Vagina (tissue), 2 donors: ENCODE measurements at regions not wholly inside any gene's neighbourhood (a gene's known extent, or its start where the extent isn't known, plus 50 kb on each side); places are given as distances from the start of the nearest gene placed in this dataset.
"Not testable (repeated sequence)": the region's sequence is repeated elsewhere in the genome, so short reads cannot be mapped to it uniquely, and the experiment has no call there.

ENCODE experiments used
- DNase-seq, 2 donors: peaks; one replicate each; pipeline ENCODE4 v3.0.0-alpha.2; 2017; ENCODE audit errors: extremely low spot score in 2 of 2
- H3K27ac ChIP-seq: fragments of 200-600 bp; sonication (generic); one replicate; pipeline ENCODE4 v1.5.1; 2019
- H3K27me3 ChIP-seq: fragments of 200-600 bp; sonication (generic); one replicate; pipeline ENCODE4 v1.5.1; 2019
- H3K36me3 ChIP-seq, 2 donors: fragments of 200-600 bp; sonication (generic); one replicate each; pipeline ENCODE4 v1.5.1; 2017 to 2019
- H3K4me1 ChIP-seq: fragments of 200-600 bp; sonication (generic); one replicate; pipeline ENCODE4 v1.5.1; 2019
- H3K4me3 ChIP-seq, 2 donors: fragments of 200-600 bp; sonication (generic); 1 replicate in 1 of 2; 2 replicates in 1 of 2; pipeline ENCODE4 v1.5.1; 2016 to 2019
- H3K9me3 ChIP-seq: fragments of 200-600 bp; sonication (generic); one replicate; pipeline ENCODE4 v1.5.1; 2019
- CTCF ChIP-seq, 3 experiments: fragments of 450-650 bp in 2 of 3; fragments of 200-600 bp in 1 of 3; sonication (generic) in 1 of 3; IDR thresholded peaks; one replicate each; pipeline ENCODE4 v1.5.1; 2017 to 2019; ENCODE audit warnings: antibody characterized with exemption in 3 of 3, mild to moderate bottlenecking in 2 of 3, moderate library complexity in 2 of 3
- POLR2A ChIP-seq, 2 donors: fragments of 450-650 bp; IDR thresholded peaks; one replicate each; pipeline ENCODE4 v1.6.1; 2017; ENCODE audit warnings: antibody characterized with exemption in 2 of 2, mild to moderate bottlenecking in 2 of 2, moderate library complexity in 2 of 2
- POLR2AphosphoS5 ChIP-seq, 2 donors: sonication (generic); formaldehyde crosslinking; IDR thresholded peaks; one replicate each; pipeline ENCODE4 v1.9.0; 2017; ENCODE audit warnings: antibody characterized with exemption in 2 of 2, mild to moderate bottlenecking in 2 of 2, low read depth in 1 of 2; ENCODE audit not compliant: insufficient read depth in 1 of 2
- intact Hi-C: fragments of 100-400 bp; cut with DNase I; formaldehyde crosslinking; loops from one replicate; pipeline ENCODE4 v1.15.1; 2023

GRCh38 chr1:143735764-143736461 is 235.9 kb downstream of the FAM72C start:
- no peak for DNase-seq
- no peaks in the 10 kb centered on the region for H3K27me3 ChIP-seq
- no peaks in the 10 kb centered on the region for H3K36me3 ChIP-seq
- H3K4me3 ChIP-seq, result no peak overlapping the region
- no peak overlapping the region for H3K27ac ChIP-seq
- no peak for TF ChIP-seq POLR2A (IDR thresholded peaks at IDR 0.05)
- TF ChIP-seq CTCF (IDR thresholded peaks at IDR 0.05), result no peak
- no peak for TF ChIP-seq POLR2AphosphoS5 (IDR thresholded peaks at IDR 0.05; ENCODE audit: insufficient read depth in 1 of 2, low read depth in 1 of 2)
- intact Hi-C loops, result no loop called here
- no peaks in the 10 kb centered on the region for H3K4me1 ChIP-seq
- H3K9me3 ChIP-seq, result no peaks in the 10 kb centered on the region

GRCh38 chr1:143734261-143734660 is 237.5 kb downstream of the FAM72C start:
- H3K27ac ChIP-seq, DNase-seq, H3K4me1 ChIP-seq, H3K27me3 ChIP-seq, intact Hi-C loops, H3K9me3 ChIP-seq, H3K36me3 ChIP-seq, H3K4me3 ChIP-seq: not testable (repeated sequence)

- H3K4me3 ChIP-seq, intact Hi-C loops, H3K36me3 ChIP-seq, H3K27me3 ChIP-seq, H3K27ac ChIP-seq, DNase-seq, H3K9me3 ChIP-seq, H3K4me1 ChIP-seq: not testable (repeated sequence)
These were observed 240.9 kb downstream of the FAM72C start for GRCh38 chr1:143730890-143731289.

- H3K4me3 ChIP-seq, H3K27me3 ChIP-seq, H3K9me3 ChIP-seq, H3K36me3 ChIP-seq, intact Hi-C loops, H3K4me1 ChIP-seq, DNase-seq, H3K27ac ChIP-seq: not testable (repeated sequence)
These were observed 242.2 kb downstream of the FAM72C start for GRCh38 chr1:143729449-143730111.

- H3K4me1 ChIP-seq, H3K4me3 ChIP-seq, DNase-seq, intact Hi-C loops, H3K27me3 ChIP-seq, H3K9me3 ChIP-seq, H3K27ac ChIP-seq, H3K36me3 ChIP-seq: not testable (repeated sequence)
These were observed 242.9 kb downstream of the FAM72C start for GRCh38 chr1:143728802-143729448.

- Histone ChIP-seq H3K9me3 (no peaks in the 10 kb centered on the region), H3K4me3 (no peak overlapping the region), H3K36me3 (no peaks in the 10 kb centered on the region), H3K27ac (no peak overlapping the region), H3K4me1 (no peaks in the 10 kb centered on the region), H3K27me3 (no peaks in the 10 kb centered on the region)
- intact Hi-C loops, result no loop called here
- TF ChIP-seq POLR2A (IDR thresholded peaks at IDR 0.05), result no peak
- TF ChIP-seq CTCF (IDR thresholded peaks at IDR 0.05), result no peak
- TF ChIP-seq POLR2AphosphoS5 (IDR thresholded peaks at IDR 0.05; ENCODE audit: insufficient read depth in 1 of 2, low read depth in 1 of 2), result no peak
- DNase-seq, result no peak
These were observed 244.5 kb downstream of the FAM72C start for GRCh38 chr1:143727263-143727662.

GRCh38 chr1:143721024-143721373 is 250.8 kb downstream of the FAM72C start:
- H3K9me3 ChIP-seq, result no peaks in the 10 kb centered on the region
- H3K4me3 ChIP-seq, result no peak overlapping the region
- no peaks in the 10 kb centered on the region for H3K36me3 ChIP-seq
- H3K27ac ChIP-seq, result no peak overlapping the region
- TF ChIP-seq CTCF (IDR thresholded peaks at IDR 0.05), result no peak
- TF ChIP-seq POLR2A (IDR thresholded peaks at IDR 0.05), result no peak
- no peak for TF ChIP-seq POLR2AphosphoS5 (IDR thresholded peaks at IDR 0.05; ENCODE audit: insufficient read depth in 1 of 2, low read depth in 1 of 2)
- H3K4me1 ChIP-seq, result no peaks in the 10 kb centered on the region
- no peak for DNase-seq
- intact Hi-C loops, result no loop called here
- H3K27me3 ChIP-seq, result no peaks in the 10 kb centered on the region
